Stimulated activated CD8-positive, alpha-beta memory T cell treated with anti-CD3 and anti-CD28 coated beads, Interleukin-15, amount 100 ng/mL, for 24 hours (primary cell): ENCODE measurements at regions not wholly inside any gene's neighbourhood (a gene's known extent, or its start where the extent isn't known, plus 50 kb on each side); places are given as distances from the start of the nearest gene placed in this dataset.

Source experiments
- DNase-seq: peaks from one replicate; pipeline ENCODE4 v3.0.0-alpha.2; 2020; ENCODE audit warnings: low read depth

- DNase-seq: no peak
Observed at GRCh38 chr2:16136461-16137035, 196.2 kb downstream of the MYCN start.

- DNase-seq: no peak
Observed at GRCh38 chr2:16135913-16136310, 195.6 kb downstream of the MYCN start.

- DNase-seq: no peak
Observed at GRCh38 chr2:16135196-16135912, 195.0 kb downstream of the MYCN start.

GRCh38 chr2:16134436-16135165, 194.3 kb downstream of the MYCN start:
- no peak for DNase-seq

- DNase-seq: no peak
Observed at GRCh38 chr2:16130906-16131400, 190.6 kb downstream of the MYCN start.

- DNase-seq: no peak
Observed at GRCh38 chr2:16130541-16130880, 190.2 kb downstream of the MYCN start.

GRCh38 chr2:16129716-16130540, 189.6 kb downstream of the MYCN start:
- DNase-seq: no peak

GRCh38 chr2:16128746-16129610, 188.6 kb downstream of the MYCN start:
- no peak for DNase-seq

- DNase-seq: no peak
Observed at GRCh38 chr2:16127958-16128357, 187.6 kb downstream of the MYCN start.

GRCh38 chr2:16127276-16127940, 187.1 kb downstream of the MYCN start:
- no peak for DNase-seq

- DNase-seq: no peak
Observed at GRCh38 chr2:16126517-16127275, 186.3 kb downstream of the MYCN start.

GRCh38 chr2:16125614-16126516, 185.5 kb downstream of the MYCN start:
- no peak for DNase-seq

GRCh38 chr2:16124881-16125613, 184.7 kb downstream of the MYCN start:
- no peak for DNase-seq

GRCh38 chr2:16123856-16124780, 183.8 kb downstream of the MYCN start:
- DNase-seq: no peak

GRCh38 chr2:16123421-16123820, 183.1 kb downstream of the MYCN start:
- no peak for DNase-seq

- no peak for DNase-seq
Observed at GRCh38 chr2:16122556-16122955, 182.2 kb downstream of the MYCN start.

GRCh38 chr2:16121986-16122390, 181.6 kb downstream of the MYCN start:
- DNase-seq: no peak
